NCI-H2029 (cell line): ENCODE measurements at regions not wholly inside any gene's neighbourhood (a gene's known extent, or its start where the extent isn't known, plus 50 kb on each side); places are given as distances from the start of the nearest gene placed in this dataset.
A peak's percentile ranks its signal among the peaks of the same experiment; 100 is the strongest.

Experiments used
- DNase-seq: peaks from one replicate; lab custom pipeline; 2025; lab: John Stamatoyannopoulos, UW

- no peak for DNase-seq
These were observed 317.6 kb upstream of the CNKSR2 start for GRCh38 chrX:21056622-21057021.

GRCh38 chrX:21047034-21047455 lies 327.2 kb upstream of the CNKSR2 start:
- no peak for DNase-seq

- DNase-seq, result no peak
These were observed 359.9 kb upstream of the CNKSR2 start for GRCh38 chrX:21014326-21014725.

- DNase-seq, result no peak
These were observed 369.4 kb upstream of the CNKSR2 start for GRCh38 chrX:21004835-21005234.

GRCh38 chrX:20995829-20996228 lies 378.4 kb upstream of the CNKSR2 start:
- no peak for DNase-seq

GRCh38 chrX:20989361-20989760 lies 384.9 kb upstream of the CNKSR2 start:
- DNase-seq, result no peak

- no peak for DNase-seq
These were observed 385.4 kb upstream of the CNKSR2 start for GRCh38 chrX:20988804-20989203.

- no peak for DNase-seq
These were observed 386.1 kb upstream of the CNKSR2 start for GRCh38 chrX:20988118-20988517.

GRCh38 chrX:20980426-20980825 lies 393.8 kb upstream of the CNKSR2 start:
- no peak for DNase-seq

- no peak for DNase-seq
These were observed 399.9 kb upstream of the CNKSR2 start for GRCh38 chrX:20974326-20974725.

- DNase-seq, result no peak
These were observed 401.2 kb upstream of the CNKSR2 start for GRCh38 chrX:20973038-20973437.

- no peak for DNase-seq
These were observed 403.0 kb upstream of the CNKSR2 start for GRCh38 chrX:20971250-20971649.

GRCh38 chrX:20969565-20969964 lies 404.7 kb upstream of the CNKSR2 start:
- DNase-seq, result no peak

- DNase-seq, result no peak
These were observed 405.2 kb upstream of the CNKSR2 start for GRCh38 chrX:20968996-20969395.

- DNase-seq, result peak; percentile 79
These were observed 406.5 kb upstream of the CNKSR2 start for GRCh38 chrX:20967725-20968124.

- DNase-seq, result no peak
These were observed 408.8 kb upstream of the CNKSR2 start for GRCh38 chrX:20965270-20966044.

- DNase-seq, result no peak
These were observed 420.2 kb upstream of the CNKSR2 start for GRCh38 chrX:20954014-20954413.

GRCh38 chrX:20952180-20952579 lies 422.0 kb upstream of the CNKSR2 start:
- no peak for DNase-seq

- no peak for DNase-seq
These were observed 423.0 kb upstream of the CNKSR2 start for GRCh38 chrX:20951016-20951810.

GRCh38 chrX:20947411-20947912 lies 426.8 kb upstream of the CNKSR2 start:
- no peak for DNase-seq

GRCh38 chrX:20913760-20914159 lies 460.5 kb upstream of the CNKSR2 start:
- DNase-seq, result no peak

- no peak for DNase-seq
These were observed 467.6 kb upstream of the CNKSR2 start for GRCh38 chrX:20906571-20906970.

GRCh38 chrX:20884565-20884964 lies 489.7 kb upstream of the CNKSR2 start:
- no peak for DNase-seq
